SK-N-MC (cell line): ENCODE measurements at regions not wholly inside any gene's neighbourhood (a gene's known extent, or its start where the extent isn't known, plus 50 kb on each side); places are given as distances from the start of the nearest gene placed in this dataset.

ENCODE experiments used
- EZH2 ChIP-seq: fragments of 200-600 bp; sonication (generic); IDR thresholded peaks from one replicate; pipeline ENCODE4 v1.6.1; 2017; ENCODE audit warnings: antibody characterized with exemption
- FOXP2 ChIP-seq: optimal IDR thresholded peaks from 2 replicates; pipeline ENCODE3; 2011; ENCODE audit warnings: mild to moderate bottlenecking, moderate library complexity; ENCODE audit not compliant: insufficient read depth; ENCODE audit errors: extremely low read length, control extremely low read depth
- POLR2AphosphoS5 ChIP-seq: IDR thresholded peaks from 2 replicates; pipeline ENCODE4 v1.6.1; 2012; ENCODE audit warnings: mild to moderate bottlenecking, low read depth, low read length, borderline replicate concordance

DNA sequence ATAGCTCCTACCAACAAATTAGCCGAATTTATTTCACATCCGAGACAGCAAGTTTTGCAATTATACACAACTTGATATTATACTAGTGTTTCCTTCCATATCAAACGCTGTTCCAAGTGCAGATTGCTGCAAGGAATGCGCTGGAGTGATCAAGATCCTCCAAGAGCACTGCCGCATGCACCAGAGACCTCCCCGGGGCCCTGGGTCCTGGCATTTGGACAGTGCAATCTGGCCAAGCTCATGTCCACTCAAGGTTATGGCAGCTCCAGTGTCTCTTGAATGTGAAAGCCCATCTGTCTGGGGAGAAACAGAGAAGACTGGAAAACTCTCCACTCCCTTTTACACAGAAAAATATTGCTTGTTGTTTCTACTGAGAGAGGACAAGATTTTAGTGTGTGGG is 111.9 kb downstream of the HSPH1 start:
- TF ChIP-seq POLR2AphosphoS5 (no peak), EZH2 (no peak), FOXP2 (no peak)
